ENCODE measurements at regions not wholly inside any gene's neighbourhood (a gene's known extent, or its start where the extent isn't known, plus 50 kb on each side); places are given as distances from the start of the nearest gene placed in this dataset.
A peak's percentile ranks its signal among the peaks of the same experiment; 100 is the strongest.

DNA sequence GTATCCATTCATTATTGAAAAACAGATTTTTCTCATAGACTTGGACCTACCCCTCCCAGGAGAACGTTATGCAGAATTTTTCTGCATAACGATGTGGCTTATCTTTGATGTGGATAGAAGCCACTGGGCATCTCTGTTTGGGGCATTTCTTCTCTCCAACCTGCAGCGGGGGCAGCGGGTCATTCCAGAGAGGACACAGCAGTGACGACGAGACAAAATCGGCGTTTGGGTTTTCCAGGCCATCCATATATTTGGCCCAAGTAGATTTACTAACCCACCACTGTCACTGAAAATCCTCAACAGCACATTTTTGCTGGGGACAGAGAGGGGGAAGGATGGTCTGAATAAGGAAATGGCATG lies 299.3 kb upstream of the PITRM1 start:
- no peaks in the 10 kb centered on the region for H3K36me3 Mint-ChIP-seq
- DNase-seq (ENCODE audit: low spot score in 2 of 2): no peak
- H3K27ac Mint-ChIP-seq: peak overlapping the region in 1 of 2 donors; percentile 56
- no peak for ATAC-seq
- H3K9me3 Mint-ChIP-seq: no peaks in the 10 kb centered on the region

GRCh38 chr10:3471472-3471871 lies 298.9 kb upstream of the PITRM1 start:
- no peak for ATAC-seq
- no peaks in the 10 kb centered on the region for H3K36me3 Mint-ChIP-seq
- no peak overlapping the region for H3K27ac Mint-ChIP-seq

GRCh38 chr10:3470191-3470590 lies 297.6 kb upstream of the PITRM1 start:
- DNase-seq (ENCODE audit: low spot score in 2 of 2) (no peak), ATAC-seq (no peak)
- no peak overlapping the region for H3K27ac Mint-ChIP-seq
- no peaks in the 10 kb centered on the region for H3K36me3 Mint-ChIP-seq
- no peaks in the 10 kb centered on the region for H3K9me3 Mint-ChIP-seq

More at GRCh38 chr10:3471472-3471871, 298.9 kb upstream of the PITRM1 start:
- H3K9me3 Mint-ChIP-seq: no peaks in the 10 kb centered on the region
- no peak for DNase-seq (ENCODE audit: low spot score in 2 of 2)

GRCh38 chr10:3469639-3470020 lies 297.0 kb upstream of the PITRM1 start:
- H3K27ac Mint-ChIP-seq: peak overlapping the region in 1 of 2 donors; percentile 90
- H3K36me3 Mint-ChIP-seq: no peaks in the 10 kb centered on the region
- DNase-seq (ENCODE audit: low spot score in 2 of 2): no peak
- ATAC-seq: no peak
- H3K9me3 Mint-ChIP-seq: no peaks in the 10 kb centered on the region

GRCh38 chr10:3468919-3469638 lies 296.5 kb upstream of the PITRM1 start:
- ATAC-seq: peak; percentile 42 to 53
- Mint-ChIP-seq H3K36me3 (no peaks in the 10 kb centered on the region), H3K27ac (peak overlapping the region in 1 of 2 donors; percentile 90), H3K9me3 (no peaks in the 10 kb centered on the region)
- no peak for DNase-seq (ENCODE audit: low spot score in 2 of 2)

DNA sequence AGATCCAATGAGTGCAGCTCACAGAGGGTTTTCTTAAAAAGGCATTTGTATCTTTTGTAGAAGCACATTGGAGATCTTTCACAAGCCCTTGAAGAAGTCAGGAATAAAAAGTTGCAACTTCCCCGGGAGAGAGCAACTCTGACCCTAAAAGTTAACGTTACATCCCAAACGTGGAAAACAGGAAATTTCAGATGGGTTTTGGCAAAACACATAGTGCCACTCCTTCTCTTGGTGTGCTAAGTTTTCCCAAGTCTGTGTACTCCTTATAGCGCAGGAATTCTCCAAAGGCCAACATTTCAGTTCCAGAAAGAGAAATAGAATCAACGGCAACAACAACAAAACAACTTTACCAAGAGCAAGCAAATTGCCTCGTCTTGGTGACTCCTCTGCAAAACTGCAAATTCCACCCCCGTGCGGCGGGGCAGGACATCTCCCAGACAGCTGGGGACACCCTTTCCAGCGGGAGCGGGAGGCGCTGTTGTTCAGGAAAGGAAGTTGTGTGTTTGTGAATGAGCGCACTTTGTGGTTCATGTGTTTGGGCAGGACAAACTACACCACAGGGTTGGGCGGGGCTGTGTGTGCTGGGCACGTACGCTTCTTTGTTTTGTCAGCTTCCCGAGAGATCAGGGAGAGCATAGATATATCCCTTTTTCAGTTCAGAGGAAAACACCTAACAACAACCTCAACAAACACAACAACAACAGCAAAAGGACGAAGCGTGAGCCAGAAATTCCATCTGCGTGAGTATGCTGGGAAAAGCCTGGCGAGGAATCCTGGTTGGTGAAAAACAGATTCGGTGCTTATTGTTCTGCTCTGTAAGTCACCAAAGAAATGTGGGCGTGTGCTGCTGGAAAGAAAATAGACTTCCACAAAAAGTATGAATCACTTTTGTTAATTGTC lies 294.7 kb upstream of the PITRM1 start:
- H3K9me3 Mint-ChIP-seq: no peaks in the 10 kb centered on the region
- DNase-seq (ENCODE audit: low spot score in 2 of 2): no peak
- H3K27ac Mint-ChIP-seq: peak overlapping the region in 1 of 2 donors; percentile 90
- H3K36me3 Mint-ChIP-seq: no peaks in the 10 kb centered on the region
- ATAC-seq: no peak

- H3K27ac Mint-ChIP-seq: no peak overlapping the region
- no peak for DNase-seq (ENCODE audit: low spot score in 2 of 2)
- no peaks in the 10 kb centered on the region for H3K9me3 Mint-ChIP-seq
- no peaks in the 10 kb centered on the region for H3K36me3 Mint-ChIP-seq
- ATAC-seq: no peak
Observed at GRCh38 chr10:3465406-3465891, 292.9 kb upstream of the PITRM1 start.

GRCh38 chr10:3464760-3465405 lies 292.3 kb upstream of the PITRM1 start:
- H3K27ac Mint-ChIP-seq: no peak overlapping the region
- no peak for ATAC-seq
- H3K36me3 Mint-ChIP-seq: no peaks in the 10 kb centered on the region
- DNase-seq (ENCODE audit: low spot score in 2 of 2): no peak
- no peaks in the 10 kb centered on the region for H3K9me3 Mint-ChIP-seq

GRCh38 chr10:3460420-3461128 lies 288.0 kb upstream of the PITRM1 start:
- ATAC-seq (no peak), DNase-seq (ENCODE audit: low spot score in 2 of 2) (no peak)
- Mint-ChIP-seq H3K36me3 (no peaks in the 10 kb centered on the region), H3K9me3 (peaks cover 0 to 6% of the 10 kb centered on the region in 2 donors), H3K27ac (no peak overlapping the region)

DNA sequence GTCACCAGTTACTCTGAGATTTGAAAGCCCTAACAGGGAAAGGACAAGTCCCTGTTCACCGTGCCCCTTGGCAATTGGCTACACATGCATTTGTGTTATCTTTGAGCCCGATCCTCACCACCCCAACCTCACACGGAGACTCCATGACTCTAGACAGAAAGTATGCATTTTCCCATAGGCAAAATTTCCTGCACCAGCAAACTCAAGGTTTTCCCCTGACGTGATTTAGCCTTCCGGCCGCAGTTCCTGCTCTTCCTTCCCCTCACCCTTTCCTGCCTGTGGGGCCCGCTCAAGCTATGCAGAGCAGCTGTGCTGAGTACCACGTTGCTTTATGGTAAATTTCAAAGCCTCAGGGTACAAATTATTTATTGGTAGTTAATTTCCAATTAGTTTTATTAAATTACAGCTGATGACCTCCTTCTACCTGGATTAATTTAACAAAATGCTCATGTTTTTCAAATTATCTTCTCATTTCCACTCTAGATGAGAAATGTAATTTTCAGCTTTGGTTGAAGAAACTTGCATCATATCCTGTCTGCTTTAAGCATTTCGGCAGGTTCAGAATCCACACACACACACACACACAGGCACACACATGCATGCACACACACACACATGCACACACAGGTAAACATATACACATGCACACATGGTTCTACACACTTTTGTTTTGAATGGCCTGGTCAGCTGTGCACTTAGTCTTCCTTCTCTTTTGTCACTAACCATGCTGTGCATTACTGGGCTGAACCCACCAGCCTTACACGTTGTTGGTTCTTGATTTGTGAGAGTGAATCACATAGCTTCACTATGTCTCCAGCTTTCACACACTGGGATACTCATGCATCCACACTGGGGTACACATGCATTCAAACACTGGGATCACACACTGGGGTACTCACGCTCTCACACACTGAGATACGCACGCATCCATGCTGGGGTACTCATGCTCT lies 283.1 kb upstream of the PITRM1 start:
- no peak for ATAC-seq

DNA sequence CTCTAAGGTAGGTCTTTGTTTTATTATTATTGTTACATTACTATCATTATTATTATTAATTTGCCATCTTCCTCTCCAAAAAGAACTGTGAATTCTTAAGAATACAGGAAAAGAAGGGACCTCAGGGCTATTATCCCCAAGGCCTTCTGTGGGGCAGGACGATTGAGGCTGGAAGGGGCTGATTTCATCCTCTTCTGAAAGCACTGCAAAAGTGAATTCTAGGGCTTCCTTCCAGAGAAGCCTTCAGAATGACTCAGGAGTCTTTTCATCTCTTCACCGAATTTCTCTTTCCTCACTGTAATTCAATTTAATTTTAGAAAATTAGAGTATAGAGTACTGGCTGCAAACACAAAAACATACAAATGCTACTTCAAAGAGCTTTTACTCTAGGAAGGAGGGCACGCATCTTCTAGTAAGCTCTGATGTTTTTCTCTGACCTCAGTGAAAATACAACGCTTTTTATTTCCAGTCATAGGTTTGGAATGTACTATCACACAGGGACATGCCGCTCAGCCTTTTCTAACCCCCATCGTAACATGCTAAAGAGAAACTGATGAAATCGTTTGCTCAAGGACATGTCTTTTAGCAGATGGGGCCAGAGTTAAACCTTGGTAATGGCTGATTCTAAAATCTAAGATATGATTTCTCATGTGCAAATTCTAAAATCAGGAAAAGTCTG lies 280.2 kb upstream of the PITRM1 start:
- no peak for ATAC-seq
- Mint-ChIP-seq H3K36me3 (no peaks in the 10 kb centered on the region), H3K27ac (no peak overlapping the region), H3K9me3 (no peaks in the 10 kb centered on the region)
- no peak for DNase-seq (ENCODE audit: low spot score in 2 of 2)

More for the DNA sequence above, 283.1 kb upstream of the PITRM1 start:
- peaks cover 0 to 6% of the 10 kb centered on the region in 2 donors for H3K9me3 Mint-ChIP-seq
- no peaks in the 10 kb centered on the region for H3K36me3 Mint-ChIP-seq
- peak overlapping the region in 1 of 2 donors; percentile 39 for H3K27ac Mint-ChIP-seq
- no peak for DNase-seq (ENCODE audit: low spot score in 2 of 2)

DNA sequence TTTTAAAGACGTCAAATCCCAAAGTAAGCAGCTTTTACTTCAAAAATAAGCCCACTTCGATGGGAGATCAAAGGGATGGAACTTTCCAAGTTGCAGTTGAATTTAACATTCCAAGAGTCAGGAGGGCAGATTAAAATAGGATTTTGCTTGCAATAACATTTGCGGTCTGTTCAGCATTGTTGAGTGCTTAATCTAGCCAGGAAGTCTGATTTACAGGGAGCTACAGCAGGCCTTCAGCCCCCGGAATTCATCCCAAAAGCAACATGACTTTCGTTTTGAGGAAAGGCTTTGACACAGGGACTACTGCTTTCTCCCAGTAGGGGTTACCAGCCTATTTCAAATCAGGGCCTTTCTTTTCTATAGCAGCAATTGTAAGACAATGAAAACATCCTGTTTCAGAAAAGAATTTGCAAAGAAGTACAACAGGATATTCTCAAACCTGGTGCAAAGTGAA lies 279.6 kb upstream of the PITRM1 start:
- ATAC-seq (no peak), DNase-seq (ENCODE audit: low spot score in 2 of 2) (no peak)
- Mint-ChIP-seq H3K9me3 (no peaks in the 10 kb centered on the region), H3K27ac (no peak overlapping the region), H3K36me3 (no peaks in the 10 kb centered on the region)

- Mint-ChIP-seq H3K36me3 (no peaks in the 10 kb centered on the region), H3K27ac (no peak overlapping the region), H3K9me3 (no peaks in the 10 kb centered on the region)
- DNase-seq (ENCODE audit: low spot score in 2 of 2): no peak
- no peak for ATAC-seq
Observed at GRCh38 chr10:3451516-3452172, 279.1 kb upstream of the PITRM1 start.

DNA sequence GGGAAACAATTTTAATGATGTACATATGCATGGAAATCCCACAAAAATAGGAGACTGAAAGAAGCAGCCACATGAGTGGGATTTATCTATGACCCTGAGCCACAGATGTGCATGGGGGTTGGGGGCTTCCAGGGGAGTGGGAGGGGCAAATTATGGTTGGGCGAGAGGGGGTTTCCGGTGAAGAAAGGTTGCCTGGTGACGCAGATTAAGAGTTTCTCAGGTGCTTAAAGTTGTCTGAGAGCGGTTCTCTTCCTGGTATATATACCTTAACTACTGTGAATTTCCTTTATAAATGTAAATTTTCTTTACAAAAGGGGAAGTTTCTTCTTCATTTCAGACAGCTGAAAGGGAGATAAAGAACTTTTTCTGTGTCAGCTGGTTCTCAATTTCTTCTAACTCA lies 273.6 kb upstream of the PITRM1 start:
- Mint-ChIP-seq H3K27ac (no peak overlapping the region), H3K9me3 (no peaks in the 10 kb centered on the region), H3K36me3 (no peaks in the 10 kb centered on the region)
- no peak for DNase-seq (ENCODE audit: low spot score in 2 of 2)
- no peak for ATAC-seq

- H3K9me3 Mint-ChIP-seq: no peaks in the 10 kb centered on the region
Observed at GRCh38 chr10:3445648-3446047, 273.1 kb upstream of the PITRM1 start.

More at GRCh38 chr10:3445648-3446047, 273.1 kb upstream of the PITRM1 start:
- ATAC-seq (no peak), DNase-seq (ENCODE audit: low spot score in 2 of 2) (no peak)
- Mint-ChIP-seq H3K27ac (no peak overlapping the region), H3K36me3 (no peaks in the 10 kb centered on the region)
